ENCODE measurements at regions not wholly inside any gene's neighbourhood (a gene's known extent, or its start where the extent isn't known, plus 50 kb on each side); places are given as distances from the start of the nearest gene placed in this dataset.

DNA sequence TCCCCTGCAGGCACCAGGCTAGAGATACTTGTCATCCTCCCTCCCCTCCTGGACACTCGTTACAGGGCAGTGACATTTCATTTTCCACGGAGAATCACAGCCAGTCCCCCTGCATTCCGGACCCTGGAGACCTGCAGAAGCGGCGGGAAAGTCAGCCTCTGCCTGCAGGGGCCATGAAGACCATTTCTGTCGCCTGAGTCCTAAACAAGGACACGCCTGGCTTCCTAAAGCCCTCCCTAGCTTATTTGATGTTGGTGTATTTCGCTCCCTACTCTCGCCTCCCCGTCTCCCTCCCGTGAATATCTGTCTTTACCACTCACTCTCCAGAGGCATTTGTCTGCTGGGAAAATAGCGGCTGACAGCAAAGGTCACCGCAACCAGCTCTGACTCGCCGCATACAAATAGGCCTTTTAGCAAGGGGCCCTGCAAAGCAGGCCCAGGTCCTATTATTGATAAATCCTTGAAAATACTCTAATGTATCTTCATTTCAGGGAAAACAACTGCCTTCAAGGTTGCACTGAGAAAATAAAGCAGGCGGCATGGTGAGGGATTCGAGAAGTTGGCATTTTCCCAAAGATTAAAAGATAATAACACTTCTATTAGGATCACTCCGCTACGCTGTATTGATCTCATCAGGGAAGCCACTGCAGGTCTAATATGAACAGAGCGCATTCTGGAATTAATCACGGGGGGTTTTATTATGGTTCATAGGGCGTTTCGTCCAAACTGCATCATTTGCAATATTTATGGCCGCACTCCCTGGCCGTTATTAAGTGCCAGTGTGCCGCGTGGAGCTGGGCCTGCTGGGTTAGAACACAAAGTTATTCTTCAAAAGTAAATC, 447.1 kb upstream of the CDH5 start:
- TF ChIP-seq, protein P1, sequence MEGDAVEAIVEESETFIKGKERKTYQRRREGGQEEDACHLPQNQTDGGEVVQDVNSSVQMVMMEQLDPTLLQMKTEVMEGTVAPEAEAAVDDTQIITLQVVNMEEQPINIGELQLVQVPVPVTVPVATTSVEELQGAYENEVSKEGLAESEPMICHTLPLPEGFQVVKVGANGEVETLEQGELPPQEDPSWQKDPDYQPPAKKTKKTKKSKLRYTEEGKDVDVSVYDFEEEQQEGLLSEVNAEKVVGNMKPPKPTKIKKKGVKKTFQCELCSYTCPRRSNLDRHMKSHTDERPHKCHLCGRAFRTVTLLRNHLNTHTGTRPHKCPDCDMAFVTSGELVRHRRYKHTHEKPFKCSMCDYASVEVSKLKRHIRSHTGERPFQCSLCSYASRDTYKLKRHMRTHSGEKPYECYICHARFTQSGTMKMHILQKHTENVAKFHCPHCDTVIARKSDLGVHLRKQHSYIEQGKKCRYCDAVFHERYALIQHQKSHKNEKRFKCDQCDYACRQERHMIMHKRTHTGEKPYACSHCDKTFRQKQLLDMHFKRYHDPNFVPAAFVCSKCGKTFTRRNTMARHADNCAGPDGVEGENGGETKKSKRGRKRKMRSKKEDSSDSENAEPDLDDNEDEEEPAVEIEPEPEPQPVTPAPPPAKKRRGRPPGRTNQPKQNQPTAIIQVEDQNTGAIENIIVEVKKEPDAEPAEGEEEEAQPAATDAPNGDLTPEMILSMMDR (IDR thresholded peaks at IDR 0.05; ENCODE audit: low read depth, low read length): no peak

DNA sequence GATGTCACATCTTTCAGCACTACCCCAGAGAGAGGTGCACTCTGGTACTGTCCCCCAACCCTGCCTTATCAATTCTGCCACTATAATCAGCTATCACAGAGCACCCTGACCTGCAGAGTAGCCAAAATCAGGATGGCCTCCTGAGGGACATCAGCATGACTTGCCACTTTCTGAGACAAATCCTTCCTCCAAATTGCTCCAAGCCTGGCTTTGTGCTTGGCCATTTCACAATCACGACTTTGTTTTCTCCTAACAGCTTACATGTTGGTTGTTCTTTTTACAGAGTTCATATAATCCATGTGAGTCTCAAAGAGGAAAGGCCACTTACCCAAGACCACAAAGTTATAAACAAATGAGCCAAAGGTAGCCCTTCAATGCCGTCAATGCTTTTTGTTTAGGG, 449.0 kb upstream of the CDH5 start:
- H3K4me3 ChIP-seq (ENCODE audit: low read depth, low read length): no peak overlapping the region
- TF ChIP-seq, protein P1 (IDR thresholded peaks at IDR 0.05; ENCODE audit: low read depth, low read length): no peak

More for the DNA sequence above, 447.1 kb upstream of the CDH5 start:
- H3K4me3 ChIP-seq (ENCODE audit: low read depth, low read length): no peak overlapping the region

DNA sequence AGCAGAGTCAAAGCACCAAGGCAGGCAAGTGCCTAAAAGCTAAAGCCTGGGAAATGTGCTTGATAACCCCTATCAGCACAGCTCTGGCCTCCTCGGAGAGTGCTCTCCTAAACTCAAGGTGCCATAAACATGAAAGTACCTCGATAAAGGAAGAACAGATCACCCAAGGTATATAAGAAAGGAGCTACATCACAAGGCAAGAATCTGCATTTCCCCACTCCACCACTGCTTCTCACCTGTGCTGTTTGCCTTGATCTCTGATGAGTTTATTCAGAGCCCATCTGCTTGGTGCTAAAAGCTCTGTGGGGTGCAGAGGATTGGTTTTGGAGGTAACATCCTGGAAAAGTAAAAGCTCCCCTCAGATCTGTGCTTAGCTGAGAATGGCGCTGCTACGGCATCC, 449.5 kb upstream of the CDH5 start:
- no peak overlapping the region for H3K4me3 ChIP-seq (ENCODE audit: low read depth, low read length)
- TF ChIP-seq, protein P1 (IDR thresholded peaks at IDR 0.05; ENCODE audit: low read depth, low read length): no peak

DNA sequence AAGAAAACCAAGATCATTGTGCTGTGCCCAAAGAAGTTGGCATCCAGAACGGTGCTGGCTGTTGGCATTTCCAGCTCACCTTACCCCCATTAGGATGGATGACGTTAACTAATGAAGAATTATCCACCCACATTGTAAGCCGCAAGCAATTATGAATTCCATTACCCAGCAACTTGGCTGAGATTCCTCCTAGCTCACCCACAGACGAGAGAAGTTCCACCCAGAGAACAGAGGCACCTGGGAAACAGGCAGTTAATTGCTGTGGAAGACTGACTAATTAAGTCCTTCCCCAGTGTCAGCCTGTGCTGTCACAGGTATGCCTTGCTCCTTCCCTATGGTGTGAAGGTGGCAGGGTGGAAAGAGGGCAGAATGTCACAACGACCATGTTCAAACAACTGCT, 456.2 kb upstream of the CDH5 start:
- no peak overlapping the region for H3K4me3 ChIP-seq (ENCODE audit: low read depth, low read length)

DNA sequence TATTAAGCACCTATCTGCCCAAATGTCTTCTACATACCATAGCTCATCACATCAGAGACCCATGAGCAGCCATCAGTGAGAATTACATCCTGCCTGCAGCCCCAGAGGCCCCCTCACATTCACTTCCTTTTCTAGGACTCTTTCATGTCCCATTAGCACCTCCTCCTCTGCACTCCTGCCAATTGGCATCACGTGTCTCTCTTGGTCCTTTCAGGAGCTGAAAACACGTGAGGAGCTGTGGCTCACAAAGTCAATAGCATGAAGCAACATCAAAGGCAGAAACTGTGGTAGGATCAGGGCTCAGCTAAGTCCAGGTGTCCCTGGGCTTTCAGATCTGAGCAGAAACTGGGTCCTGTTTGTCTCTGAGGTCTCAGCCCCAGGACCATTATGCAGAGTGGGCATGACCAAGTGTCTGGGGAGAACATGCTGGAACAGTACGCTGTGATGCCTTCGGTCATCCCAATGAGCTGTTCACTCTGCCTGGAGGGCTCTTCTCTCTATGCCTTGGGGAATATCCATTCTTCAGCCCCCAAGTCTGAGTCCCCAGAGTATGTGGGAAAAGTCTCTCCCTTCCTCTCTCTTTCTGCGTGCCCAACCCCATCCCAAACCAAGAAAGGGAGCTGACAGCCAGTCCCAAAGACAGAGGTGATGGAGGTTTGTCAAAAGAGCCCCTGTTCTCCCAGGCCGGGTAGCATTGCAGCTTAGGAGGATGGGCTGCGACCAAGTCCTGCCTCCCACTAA, 457.0 kb upstream of the CDH5 start:
- TF ChIP-seq, protein P1 (IDR thresholded peaks at IDR 0.05; ENCODE audit: low read depth, low read length): no peak

More for the DNA sequence above, 456.2 kb upstream of the CDH5 start:
- TF ChIP-seq, protein P1 (IDR thresholded peaks at IDR 0.05; ENCODE audit: low read depth, low read length): no peak

DNA sequence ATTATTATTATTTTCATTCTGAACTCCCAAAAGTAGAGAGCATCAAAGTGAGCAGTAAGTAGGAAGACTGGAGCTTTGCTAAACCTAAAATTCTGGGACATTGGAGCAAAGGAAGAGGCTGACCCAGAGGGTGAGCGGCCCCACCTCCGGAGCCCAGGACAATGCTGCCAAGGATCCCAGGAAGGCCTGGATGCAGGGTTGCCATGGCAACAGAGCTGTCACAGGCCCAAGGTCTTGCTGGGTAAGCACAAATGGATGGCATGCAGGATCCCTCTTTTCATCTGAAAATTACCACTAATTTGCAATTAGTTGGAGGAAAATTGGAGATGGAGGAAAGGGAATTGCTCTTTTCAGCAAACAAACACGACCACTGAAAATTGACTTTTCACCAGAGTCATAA, 457.9 kb upstream of the CDH5 start:
- no peak overlapping the region for H3K4me3 ChIP-seq (ENCODE audit: low read depth, low read length)
- TF ChIP-seq, protein P1 (IDR thresholded peaks at IDR 0.05; ENCODE audit: low read depth, low read length): no peak

More for the DNA sequence above, 457.0 kb upstream of the CDH5 start:
- no peak overlapping the region for H3K4me3 ChIP-seq (ENCODE audit: low read depth, low read length)

DNA sequence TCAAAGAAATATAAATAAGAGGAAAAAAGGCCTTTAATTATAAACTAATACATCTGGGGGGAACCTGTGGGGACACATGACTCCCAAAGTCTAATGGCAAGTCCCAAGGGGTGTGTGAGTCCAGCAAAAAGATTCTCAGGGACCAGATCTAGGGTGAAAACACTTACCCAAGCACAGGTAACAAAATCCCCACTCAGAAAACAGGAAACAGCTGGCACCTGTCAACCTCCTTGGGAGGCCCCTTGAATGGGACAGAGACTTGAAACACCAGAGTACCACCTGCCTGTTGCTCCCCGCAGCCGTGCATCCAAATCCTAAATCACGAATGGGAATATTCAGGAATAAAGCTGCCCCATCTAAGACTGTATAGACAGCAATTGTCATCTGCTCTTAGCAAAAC, 461.2 kb upstream of the CDH5 start:
- TF ChIP-seq, protein P1 (IDR thresholded peaks at IDR 0.05; ENCODE audit: low read depth, low read length): no peak
- no peak overlapping the region for H3K4me3 ChIP-seq (ENCODE audit: low read depth, low read length)
